GM13977 (cell line): ENCODE measurements at regions not wholly inside any gene's neighbourhood (a gene's known extent, or its start where the extent isn't known, plus 50 kb on each side); places are given as distances from the start of the nearest gene placed in this dataset.

ENCODE experiments used
- DNase-seq: peaks from one replicate; pipeline ENCODE4 v3.0.0; 2012; ENCODE audit warnings: low spot score
- CTCF ChIP-seq: IDR thresholded peaks from 2 replicates; pipeline ENCODE4 v1.5.1; 2012; ENCODE audit warnings: mild to moderate bottlenecking, control low read depth; ENCODE audit not compliant: insufficient read depth; ENCODE audit errors: extremely low read depth, missing control alignments
- in situ Hi-C: fragments of 300-500 bp; cut with MboI; formaldehyde crosslinking; loops from one replicate; pipeline ENCODE4 v1.12.0; 2022; ENCODE audit warnings: low sequenced_read_pairs, low pct_unique_long_range_greater_than_20kb, mixed read lengths, inconsistent platforms; ENCODE audit not compliant: unreplicated experiment

- TF ChIP-seq CTCF: no peak
- DNase-seq: no peak
- in situ Hi-C loops: no loop called here
These were observed 129.3 kb upstream of the MLN start for GRCh38 chr6:33933101-33933500.

GRCh38 chr6:33931799-33932198 lies 128.0 kb upstream of the MLN start:
- no peak for TF ChIP-seq CTCF
- in situ Hi-C loops: no loop called here
- DNase-seq: no peak

- in situ Hi-C loops: no loop called here
- TF ChIP-seq CTCF: no peak
- no peak for DNase-seq
These were observed 125.9 kb upstream of the MLN start for GRCh38 chr6:33929575-33930288.

- in situ Hi-C loops: no loop called here
- no peak for DNase-seq
- TF ChIP-seq CTCF: no peak
These were observed 123.8 kb upstream of the MLN start for GRCh38 chr6:33927616-33928015.

- in situ Hi-C loops: no loop called here
- no peak for DNase-seq
- no peak for TF ChIP-seq CTCF
These were observed 123.3 kb upstream of the MLN start for GRCh38 chr6:33927112-33927511.

GRCh38 chr6:33926451-33926850 lies 122.6 kb upstream of the MLN start:
- in situ Hi-C loops: no loop called here
- TF ChIP-seq CTCF: no peak
- DNase-seq: peak; percentile 46
